RWPE2 (cell line): ENCODE measurements at regions not wholly inside any gene's neighbourhood (a gene's known extent, or its start where the extent isn't known, plus 50 kb on each side); places are given as distances from the start of the nearest gene placed in this dataset.
"Not testable (repeated sequence)": the region's sequence is repeated elsewhere in the genome, so short reads cannot be mapped to it uniquely, and the experiment has no call there.

ENCODE experiments used
- ATAC-seq: fragments of 200-7000 bp; cut with Tn5 transposase; 3 replicates; pipeline ENCODE4 v1.9.1; 2021; ENCODE audit warnings: low read depth
- DNase-seq: peaks from one replicate; pipeline ENCODE4 v3.0.0-alpha.2; 2020; ENCODE audit warnings: low spot score
- H3K27ac ChIP-seq: fragments of 450-650 bp; 2 replicates; pipeline ENCODE4 v1.5.1; 2017; ENCODE audit warnings: mild to moderate bottlenecking; ENCODE audit not compliant: poor library complexity, severe bottlenecking
- H3K27me3 ChIP-seq: fragments of 250-450 bp; sonication (Bioruptor Pico); 2 replicates; pipeline ENCODE4 v1.5.1; 2021; ENCODE audit warnings: mild to moderate bottlenecking, moderate library complexity; ENCODE audit not compliant: insufficient read depth, poor library complexity, severe bottlenecking
- H3K36me3 ChIP-seq: fragments of 250-450 bp; sonication (Bioruptor Pico); 2 replicates; pipeline ENCODE4 v1.5.1; 2020; ENCODE audit warnings: low read depth, mild to moderate bottlenecking, moderate library complexity
- H3K4me1 ChIP-seq: fragments of 250-450 bp; sonication (Bioruptor Pico); 2 replicates; pipeline ENCODE4 v1.5.1; 2021; ENCODE audit warnings: mild to moderate bottlenecking, moderate library complexity; ENCODE audit not compliant: insufficient read depth, poor library complexity, severe bottlenecking
- H3K4me3 ChIP-seq: fragments of 250-450 bp; sonication (Bioruptor Pico); 2 replicates; pipeline ENCODE4 v1.5.1; 2021; ENCODE audit warnings: mild to moderate bottlenecking, moderate library complexity; ENCODE audit not compliant: severe bottlenecking
- H3K9me3 ChIP-seq: fragments of 250-450 bp; sonication (Bioruptor Pico); 2 replicates; pipeline ENCODE4 v1.5.1; 2021; ENCODE audit warnings: mild to moderate bottlenecking, moderate library complexity; ENCODE audit not compliant: severe bottlenecking
- TF ChIP-seq, protein P1 (sequence below): fragments of 450-650 bp; IDR thresholded peaks from one replicate; pipeline ENCODE4 v1.5.1; 2017; ENCODE audit warnings: mild to moderate bottlenecking, moderate library complexity; ENCODE audit not compliant: poor library complexity, severe bottlenecking

DNA sequence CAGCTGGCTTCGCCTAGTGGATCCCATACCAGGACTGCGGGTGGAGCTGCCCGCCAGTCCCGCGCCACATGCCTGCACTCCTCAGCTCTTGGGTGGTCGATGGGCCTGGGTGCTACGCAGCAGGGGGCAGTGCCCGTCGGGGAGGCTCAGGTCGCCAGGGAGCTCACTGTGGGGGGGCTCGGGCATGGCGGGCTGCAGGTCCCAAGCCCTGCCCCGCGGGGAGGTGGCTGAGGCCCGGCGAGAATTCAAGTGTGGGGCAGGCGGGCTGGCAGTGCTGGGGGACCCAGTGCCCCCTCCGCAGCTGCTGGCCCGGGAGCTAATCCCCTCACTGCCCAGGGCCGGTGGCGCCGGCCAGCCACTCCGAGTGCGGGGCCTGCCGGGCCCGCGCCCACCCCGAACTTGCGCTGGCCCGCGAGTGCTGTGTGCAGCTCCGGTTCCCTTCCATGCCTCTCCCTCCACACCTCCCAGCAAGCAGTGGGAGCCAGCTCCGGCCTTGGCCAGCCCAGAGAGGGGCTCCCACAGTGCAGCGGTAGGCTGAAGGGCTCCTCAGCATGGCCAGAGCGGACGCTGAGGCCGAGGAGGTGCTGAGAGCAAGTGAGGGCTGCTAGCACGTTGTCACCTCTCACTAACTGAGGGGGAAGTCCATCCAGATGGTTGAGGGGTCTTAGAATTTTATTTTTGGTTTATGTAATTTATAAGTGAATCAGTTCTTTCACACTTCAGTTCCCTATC, 85.2 kb upstream of the HMCN1 start:
- TF ChIP-seq, protein P1, sequence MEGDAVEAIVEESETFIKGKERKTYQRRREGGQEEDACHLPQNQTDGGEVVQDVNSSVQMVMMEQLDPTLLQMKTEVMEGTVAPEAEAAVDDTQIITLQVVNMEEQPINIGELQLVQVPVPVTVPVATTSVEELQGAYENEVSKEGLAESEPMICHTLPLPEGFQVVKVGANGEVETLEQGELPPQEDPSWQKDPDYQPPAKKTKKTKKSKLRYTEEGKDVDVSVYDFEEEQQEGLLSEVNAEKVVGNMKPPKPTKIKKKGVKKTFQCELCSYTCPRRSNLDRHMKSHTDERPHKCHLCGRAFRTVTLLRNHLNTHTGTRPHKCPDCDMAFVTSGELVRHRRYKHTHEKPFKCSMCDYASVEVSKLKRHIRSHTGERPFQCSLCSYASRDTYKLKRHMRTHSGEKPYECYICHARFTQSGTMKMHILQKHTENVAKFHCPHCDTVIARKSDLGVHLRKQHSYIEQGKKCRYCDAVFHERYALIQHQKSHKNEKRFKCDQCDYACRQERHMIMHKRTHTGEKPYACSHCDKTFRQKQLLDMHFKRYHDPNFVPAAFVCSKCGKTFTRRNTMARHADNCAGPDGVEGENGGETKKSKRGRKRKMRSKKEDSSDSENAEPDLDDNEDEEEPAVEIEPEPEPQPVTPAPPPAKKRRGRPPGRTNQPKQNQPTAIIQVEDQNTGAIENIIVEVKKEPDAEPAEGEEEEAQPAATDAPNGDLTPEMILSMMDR = no peak

DNA sequence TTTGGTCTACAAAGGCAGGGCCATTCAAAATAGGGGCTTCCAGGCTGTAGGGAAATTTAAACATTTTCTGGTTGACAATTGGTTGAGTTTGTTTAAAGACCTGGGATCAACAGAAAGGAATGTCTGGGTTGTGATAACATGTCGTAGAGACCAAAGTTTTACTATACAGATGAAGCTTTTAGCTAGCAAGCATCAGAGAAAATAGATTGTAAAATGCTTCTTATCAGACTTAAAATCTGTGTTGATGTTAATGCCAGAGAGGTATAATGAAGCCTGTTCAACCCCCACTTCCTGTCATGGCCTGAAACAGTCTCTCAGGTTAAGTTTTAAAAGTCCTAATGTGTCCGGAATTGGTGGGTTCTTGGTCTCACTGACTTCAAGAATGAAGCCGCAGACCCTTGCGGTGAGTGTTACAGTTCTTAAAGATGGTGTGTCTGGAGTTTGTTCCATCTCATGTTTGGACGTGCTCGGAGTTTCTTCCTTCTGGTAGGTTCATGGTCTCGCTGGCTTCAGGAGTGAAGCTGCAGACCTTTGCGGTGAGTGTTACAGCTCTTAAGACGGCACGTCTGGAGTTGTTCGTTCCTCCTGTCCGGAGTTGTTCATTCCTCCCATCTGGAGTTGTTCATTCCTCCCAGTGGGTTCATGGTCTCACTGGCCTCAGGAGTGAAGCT, 86.5 kb upstream of the HMCN1 start:
- not testable (repeated sequence) for H3K4me3 ChIP-seq, H3K9me3 ChIP-seq, H3K36me3 ChIP-seq, H3K27me3 ChIP-seq, ATAC-seq, DNase-seq
- Histone ChIP-seq H3K27ac (peak overlapping the region; percentile 96), H3K4me1 (peaks cover 32% of the 10 kb centered on the region)

More for the DNA sequence above, 85.2 kb upstream of the HMCN1 start:
- Histone ChIP-seq H3K36me3 (no peaks in the 10 kb centered on the region), H3K27ac (no peak overlapping the region), H3K4me1 (peaks cover 32% of the 10 kb centered on the region), H3K4me3 (no peak overlapping the region), H3K27me3 (no peaks in the 10 kb centered on the region), H3K9me3 (no peaks in the 10 kb centered on the region)
- ATAC-seq = no peak
- DNase-seq = no peak

DNA sequence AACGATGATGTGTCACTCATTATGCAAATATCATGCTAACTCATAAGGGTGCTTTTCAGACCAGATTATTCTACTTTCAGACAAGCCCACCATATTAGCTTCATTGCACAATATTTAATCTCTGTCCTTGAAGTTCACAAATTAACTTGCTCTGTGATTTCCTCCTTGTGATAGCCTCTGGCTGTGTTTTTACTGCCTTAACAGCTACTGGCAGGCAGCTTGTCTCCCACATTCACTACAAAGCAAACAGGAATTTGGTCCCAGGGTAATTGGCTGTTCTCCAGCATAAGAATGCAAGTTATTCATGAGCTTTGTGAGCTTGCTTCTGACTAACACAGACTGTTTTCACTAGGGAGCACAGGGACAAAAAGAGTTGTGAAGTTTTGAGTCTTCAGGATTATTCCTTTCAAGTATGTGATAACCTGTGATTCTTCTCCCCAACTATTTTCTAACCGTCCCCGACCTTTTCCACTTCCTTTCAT, 87.9 kb upstream of the HMCN1 start:
- Histone ChIP-seq H3K4me3 (no peak overlapping the region), H3K27me3 (no peaks in the 10 kb centered on the region), H3K9me3 (no peaks in the 10 kb centered on the region), H3K4me1 (peaks cover 32% of the 10 kb centered on the region), H3K27ac (peak overlapping the region; percentile 96), H3K36me3 (no peaks in the 10 kb centered on the region)
- ATAC-seq (peak; percentile 89), DNase-seq (peak; percentile 75)
- TF ChIP-seq, protein P1 = no peak

DNA sequence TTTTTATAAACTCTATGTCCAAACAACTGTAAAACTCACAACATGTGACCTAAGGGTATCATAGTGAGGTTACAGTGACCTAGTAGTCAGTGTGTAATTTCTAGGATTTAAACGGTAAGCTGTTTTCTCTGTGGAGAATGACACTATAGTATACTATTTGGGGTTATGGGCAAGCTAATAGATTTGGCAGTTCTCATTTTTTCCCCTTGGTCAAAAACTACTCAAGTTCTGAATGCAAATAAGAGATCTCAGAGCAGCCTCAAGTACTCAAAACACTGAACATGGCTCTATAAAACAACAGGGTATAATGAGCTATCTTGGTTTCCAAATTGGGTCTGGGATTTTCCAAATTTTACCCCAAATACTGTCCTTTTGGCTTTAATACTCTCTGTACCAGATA, 88.5 kb upstream of the HMCN1 start:
- H3K9me3 ChIP-seq = no peaks in the 10 kb centered on the region
- peaks cover 32% of the 10 kb centered on the region for H3K4me1 ChIP-seq
- no peak for DNase-seq
- H3K4me3 ChIP-seq = no peak overlapping the region
- ATAC-seq = no peak
- TF ChIP-seq, protein P1 = no peak
- H3K27me3 ChIP-seq = no peaks in the 10 kb centered on the region
- peak overlapping the region; percentile 96 for H3K27ac ChIP-seq
- no peaks in the 10 kb centered on the region for H3K36me3 ChIP-seq

DNA sequence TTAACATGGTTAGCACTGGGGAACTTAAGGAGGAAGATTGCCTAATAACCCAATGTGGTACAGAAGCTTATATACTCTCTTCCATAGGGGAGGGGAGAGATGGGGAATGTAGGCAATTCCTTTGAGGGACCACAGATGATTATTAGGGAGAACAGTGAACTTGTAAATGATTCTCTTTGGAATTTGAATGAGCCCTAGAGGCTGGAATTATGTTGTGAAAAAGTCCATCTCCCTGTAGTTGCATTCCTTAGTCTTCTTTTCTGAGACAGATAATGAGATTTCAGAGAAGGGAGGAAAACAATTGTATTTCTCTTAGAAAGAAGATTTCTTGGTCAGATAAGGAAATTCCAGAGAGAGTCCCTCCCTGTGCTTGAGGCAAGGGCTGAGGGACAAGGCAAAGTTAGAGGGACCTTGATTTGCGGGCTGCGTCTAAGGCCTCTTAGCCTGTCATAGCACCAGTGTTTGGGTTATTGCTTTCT, 89.0 kb upstream of the HMCN1 start:
- Histone ChIP-seq H3K9me3 (no peaks in the 10 kb centered on the region), H3K4me1 (peaks cover 32% of the 10 kb centered on the region), H3K27me3 (no peaks in the 10 kb centered on the region), H3K4me3 (no peak overlapping the region), H3K36me3 (no peaks in the 10 kb centered on the region), H3K27ac (peak overlapping the region; percentile 96)
- ATAC-seq = no peak
- DNase-seq = no peak
- TF ChIP-seq, protein P1 = no peak
